DMS 273 (cell line): ENCODE measurements at regions not wholly inside any gene's neighbourhood (a gene's known extent, or its start where the extent isn't known, plus 50 kb on each side); places are given as distances from the start of the nearest gene placed in this dataset.
"Not testable (repeated sequence)": the region's sequence is repeated elsewhere in the genome, so short reads cannot be mapped to it uniquely, and the experiment has no call there.

Experiments
- DNase-seq: peaks from one replicate; lab custom pipeline; 2025; ENCODE audit not compliant: unreplicated experiment; lab: John Stamatoyannopoulos, UW

GRCh38 chr12:9342614-9343353 lies 134.6 kb upstream of the PZP start:
- DNase-seq = no peak

- no peak for DNase-seq
Observed at GRCh38 chr12:9341260-9341585, 133.0 kb upstream of the PZP start.

GRCh38 chr12:9340422-9341259 lies 132.4 kb upstream of the PZP start:
- no peak for DNase-seq

GRCh38 chr12:9337656-9338055 lies 129.5 kb upstream of the PZP start:
- DNase-seq = no peak

GRCh38 chr12:9336375-9337011 lies 128.3 kb upstream of the PZP start:
- not testable (repeated sequence) for DNase-seq

- no peak for DNase-seq
Observed at GRCh38 chr12:9335867-9336266, 127.7 kb upstream of the PZP start.

GRCh38 chr12:9334964-9335363 lies 126.8 kb upstream of the PZP start:
- DNase-seq = no peak

GRCh38 chr12:9334041-9334692 lies 126.0 kb upstream of the PZP start:
- no peak for DNase-seq

GRCh38 chr12:9333161-9333560 lies 125.0 kb upstream of the PZP start:
- no peak for DNase-seq

- DNase-seq = no peak
Observed at GRCh38 chr12:9332564-9332963, 124.4 kb upstream of the PZP start.

- peak; percentile 70 for DNase-seq
Observed at GRCh38 chr12:9331218-9331626, 123.0 kb upstream of the PZP start.

- DNase-seq = no peak
Observed at GRCh38 chr12:9329019-9329418, 120.8 kb upstream of the PZP start.

- no peak for DNase-seq
Observed at GRCh38 chr12:9328065-9328464, 119.9 kb upstream of the PZP start.

- no peak for DNase-seq
Observed at GRCh38 chr12:9327320-9327719, 119.1 kb upstream of the PZP start.

- not testable (repeated sequence) for DNase-seq
Observed at GRCh38 chr12:9326849-9327248, 118.7 kb upstream of the PZP start.

- DNase-seq = no peak
Observed at GRCh38 chr12:9326085-9326484, 117.9 kb upstream of the PZP start.

GRCh38 chr12:9325471-9325870 lies 117.3 kb upstream of the PZP start:
- no peak for DNase-seq

- DNase-seq = no peak
Observed at GRCh38 chr12:9324782-9325181, 116.6 kb upstream of the PZP start.

- no peak for DNase-seq
Observed at GRCh38 chr12:9323144-9323681, 115.0 kb upstream of the PZP start.

- no peak for DNase-seq
Observed at GRCh38 chr12:9319842-9320173, 111.6 kb upstream of the PZP start.

GRCh38 chr12:9319044-9319841 lies 111.0 kb upstream of the PZP start:
- peak; percentile 10 for DNase-seq
